ENCODE measurements at regions not wholly inside any gene's neighbourhood (a gene's known extent, or its start where the extent isn't known, plus 50 kb on each side); places are given as distances from the start of the nearest gene placed in this dataset.

GRCh38 chr15:47422881-47423665, 294.2 kb upstream of the SEMA6D start:
- TF ChIP-seq EGR1 (IDR thresholded peaks at IDR 0.05; ENCODE audit: low read depth in 2 of 2) (no peak), FOXA1 (IDR thresholded peaks at IDR 0.05) (no peak), YY1 (IDR thresholded peaks at IDR 0.05) (no peak), RAD21 (IDR thresholded peaks at IDR 0.05) (no peak), MAX (IDR thresholded peaks at IDR 0.05) (no peak), JUND (IDR thresholded peaks at IDR 0.05) (no peak), REST (IDR thresholded peaks at IDR 0.05) (no peak), TAF1 (conservative IDR thresholded peaks at IDR 0.05) (no peak), GABPA (IDR thresholded peaks at IDR 0.05 in 1 of 2, conservative IDR thresholded peaks at IDR 0.05 in 1 of 2) (no peak), RXRA (IDR thresholded peaks at IDR 0.05) (no peak), HNF4G (IDR thresholded peaks at IDR 0.05) (no peak)
- TF ChIP-seq, protein P1, sequence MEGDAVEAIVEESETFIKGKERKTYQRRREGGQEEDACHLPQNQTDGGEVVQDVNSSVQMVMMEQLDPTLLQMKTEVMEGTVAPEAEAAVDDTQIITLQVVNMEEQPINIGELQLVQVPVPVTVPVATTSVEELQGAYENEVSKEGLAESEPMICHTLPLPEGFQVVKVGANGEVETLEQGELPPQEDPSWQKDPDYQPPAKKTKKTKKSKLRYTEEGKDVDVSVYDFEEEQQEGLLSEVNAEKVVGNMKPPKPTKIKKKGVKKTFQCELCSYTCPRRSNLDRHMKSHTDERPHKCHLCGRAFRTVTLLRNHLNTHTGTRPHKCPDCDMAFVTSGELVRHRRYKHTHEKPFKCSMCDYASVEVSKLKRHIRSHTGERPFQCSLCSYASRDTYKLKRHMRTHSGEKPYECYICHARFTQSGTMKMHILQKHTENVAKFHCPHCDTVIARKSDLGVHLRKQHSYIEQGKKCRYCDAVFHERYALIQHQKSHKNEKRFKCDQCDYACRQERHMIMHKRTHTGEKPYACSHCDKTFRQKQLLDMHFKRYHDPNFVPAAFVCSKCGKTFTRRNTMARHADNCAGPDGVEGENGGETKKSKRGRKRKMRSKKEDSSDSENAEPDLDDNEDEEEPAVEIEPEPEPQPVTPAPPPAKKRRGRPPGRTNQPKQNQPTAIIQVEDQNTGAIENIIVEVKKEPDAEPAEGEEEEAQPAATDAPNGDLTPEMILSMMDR (IDR thresholded peaks at IDR 0.05; ENCODE audit: low read depth, low read length, missing input control): no peak
- TF ChIP-seq, protein P2, sequence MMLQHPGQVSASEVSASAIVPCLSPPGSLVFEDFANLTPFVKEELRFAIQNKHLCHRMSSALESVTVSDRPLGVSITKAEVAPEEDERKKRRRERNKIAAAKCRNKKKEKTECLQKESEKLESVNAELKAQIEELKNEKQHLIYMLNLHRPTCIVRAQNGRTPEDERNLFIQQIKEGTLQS (IDR thresholded peaks at IDR 0.05): no peak
